GM06990 (cell line): ENCODE measurements at regions not wholly inside any gene's neighbourhood (a gene's known extent, or its start where the extent isn't known, plus 50 kb on each side); places are given as distances from the start of the nearest gene placed in this dataset.

Experiments
- DNase-seq: peaks from one replicate; pipeline ENCODE4 v3.0.0-alpha.2; 2011; ENCODE audit not compliant: insufficient read length; ENCODE audit errors: extremely low read depth
- H3K27me3 ChIP-seq: replicated peaks from 2 replicates; pipeline ENCODE4 v1.6.0; 2011; ENCODE audit warnings: low read length; ENCODE audit not compliant: control insufficient read depth, insufficient read depth
- H3K36me3 ChIP-seq: 2 replicates; pipeline ENCODE4 v1.5.1; 2011; ENCODE audit warnings: low read length; ENCODE audit not compliant: control insufficient read depth, insufficient read depth
- H3K4me3 ChIP-seq: replicated peaks from 2 replicates; pipeline ENCODE4 v1.5.1; 2011; ENCODE audit warnings: low read depth, mild to moderate bottlenecking, control low read depth, low read length
- TF ChIP-seq, protein P1 (sequence below): IDR thresholded peaks from 2 replicates; pipeline ENCODE4 v1.5.1; 2011; ENCODE audit warnings: low read length, control low read depth, mild to moderate bottlenecking, inconsistent platforms; ENCODE audit not compliant: insufficient read depth, poor library complexity, severe bottlenecking

GRCh38 chr21:36584980-36585940 lies 105.3 kb upstream of the CLDN14 start:
- TF ChIP-seq, protein P1, sequence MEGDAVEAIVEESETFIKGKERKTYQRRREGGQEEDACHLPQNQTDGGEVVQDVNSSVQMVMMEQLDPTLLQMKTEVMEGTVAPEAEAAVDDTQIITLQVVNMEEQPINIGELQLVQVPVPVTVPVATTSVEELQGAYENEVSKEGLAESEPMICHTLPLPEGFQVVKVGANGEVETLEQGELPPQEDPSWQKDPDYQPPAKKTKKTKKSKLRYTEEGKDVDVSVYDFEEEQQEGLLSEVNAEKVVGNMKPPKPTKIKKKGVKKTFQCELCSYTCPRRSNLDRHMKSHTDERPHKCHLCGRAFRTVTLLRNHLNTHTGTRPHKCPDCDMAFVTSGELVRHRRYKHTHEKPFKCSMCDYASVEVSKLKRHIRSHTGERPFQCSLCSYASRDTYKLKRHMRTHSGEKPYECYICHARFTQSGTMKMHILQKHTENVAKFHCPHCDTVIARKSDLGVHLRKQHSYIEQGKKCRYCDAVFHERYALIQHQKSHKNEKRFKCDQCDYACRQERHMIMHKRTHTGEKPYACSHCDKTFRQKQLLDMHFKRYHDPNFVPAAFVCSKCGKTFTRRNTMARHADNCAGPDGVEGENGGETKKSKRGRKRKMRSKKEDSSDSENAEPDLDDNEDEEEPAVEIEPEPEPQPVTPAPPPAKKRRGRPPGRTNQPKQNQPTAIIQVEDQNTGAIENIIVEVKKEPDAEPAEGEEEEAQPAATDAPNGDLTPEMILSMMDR, result peak; percentile 63
- no peak for DNase-seq
- no peaks in the 10 kb centered on the region for H3K36me3 ChIP-seq
- no peaks in the 10 kb centered on the region for H3K27me3 ChIP-seq
- H3K4me3 ChIP-seq, result no peak overlapping the region

DNA sequence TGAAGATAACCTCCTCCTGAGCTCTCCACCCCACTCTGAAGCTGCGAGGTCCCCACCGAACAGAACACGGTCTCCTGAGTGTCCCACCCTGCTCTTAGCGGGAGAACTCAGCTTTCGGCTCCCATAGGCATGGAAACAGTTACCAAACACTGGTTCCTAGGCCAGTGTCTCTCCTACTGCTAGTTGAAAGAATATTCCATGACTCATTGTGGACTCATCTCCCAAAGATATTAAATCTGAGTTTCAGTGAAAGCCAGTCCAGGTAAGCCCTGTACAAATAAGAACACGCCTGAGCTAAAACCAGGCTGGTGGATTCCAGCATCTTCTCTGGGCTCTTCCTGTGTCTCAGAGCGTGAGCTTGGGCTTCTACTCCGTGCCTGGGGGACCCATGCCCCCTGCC lies 107.5 kb upstream of the CLDN14 start:
- Histone ChIP-seq H3K27me3 (no peaks in the 10 kb centered on the region), H3K36me3 (no peaks in the 10 kb centered on the region), H3K4me3 (no peak overlapping the region)
- DNase-seq, result no peak
- TF ChIP-seq, protein P1, result no peak

- Histone ChIP-seq H3K4me3 (no peak overlapping the region), H3K36me3 (no peaks in the 10 kb centered on the region), H3K27me3 (no peaks in the 10 kb centered on the region)
- TF ChIP-seq, protein P1, result peak; percentile 74
- DNase-seq, result peak; percentile 34
Measured at GRCh38 chr21:36589352-36589971, 109.5 kb upstream of the SIM2 start.

- Histone ChIP-seq H3K4me3 (no peak overlapping the region), H3K27me3 (no peaks in the 10 kb centered on the region), H3K36me3 (no peaks in the 10 kb centered on the region)
- TF ChIP-seq, protein P1, result no peak
- DNase-seq, result no peak
Measured at GRCh38 chr21:36591326-36591970, 107.5 kb upstream of the SIM2 start.

DNA sequence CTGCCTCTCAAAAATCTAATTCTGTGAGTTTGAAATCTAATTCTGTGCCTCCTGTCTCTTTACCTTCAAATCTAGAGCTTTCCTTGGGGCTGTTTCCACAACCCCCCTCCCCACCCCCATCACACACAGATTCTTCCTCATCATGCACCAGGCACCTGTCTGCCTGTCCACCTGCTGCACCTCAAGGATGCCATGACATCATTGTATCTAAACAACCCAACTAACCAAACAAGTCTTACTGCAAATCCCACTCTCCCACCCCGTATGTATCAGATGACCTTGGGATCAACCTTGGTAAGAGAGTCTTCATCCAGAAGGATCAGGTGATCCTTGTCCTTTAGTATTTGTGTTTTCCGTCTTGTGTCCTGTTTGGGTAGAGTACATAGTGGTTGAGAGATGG lies 102.7 kb upstream of the SIM2 start:
- no peak overlapping the region for H3K4me3 ChIP-seq
- H3K27me3 ChIP-seq, result no peaks in the 10 kb centered on the region; the same call in 1 of the 2 replicates
- DNase-seq, result no peak
- TF ChIP-seq, protein P1, result no peak
- no peaks in the 10 kb centered on the region for H3K36me3 ChIP-seq
